ENCODE measurements at regions not wholly inside any gene's neighbourhood (a gene's known extent, or its start where the extent isn't known, plus 50 kb on each side); places are given as distances from the start of the nearest gene placed in this dataset.

GRCh38 chr14:88929656-88930436, 105.4 kb downstream of the TTC8 start:
- Histone ChIP-seq H3K9me3 (ENCODE audit: low read depth) (no peaks in the 10 kb centered on the region), H3K4me3 (no peak overlapping the region), H3K4me1 (ENCODE audit: low read depth) (no peaks in the 10 kb centered on the region), H3K36me3 (no peaks in the 10 kb centered on the region), H3K27me3 (no peaks in the 10 kb centered on the region), H3K27ac (no peak overlapping the region)
- DNase-seq (ENCODE audit: low read depth in 1 of 2, low spot score in 1 of 2) = no peak
- TF ChIP-seq CTCF (IDR thresholded peaks at IDR 0.05; ENCODE audit: low read depth, low read length) = no peak

- TF ChIP-seq CTCF (IDR thresholded peaks at IDR 0.05; ENCODE audit: low read depth, low read length) = no peak
- Histone ChIP-seq H3K4me3 (no peak overlapping the region), H3K27ac (no peak overlapping the region)
Observed at GRCh38 chr14:88931321-88932110, 107.1 kb downstream of the TTC8 start.

GRCh38 chr14:88933191-88933590, 108.7 kb downstream of the TTC8 start:
- no peaks in the 10 kb centered on the region for H3K9me3 ChIP-seq (ENCODE audit: low read depth)
- TF ChIP-seq CTCF (IDR thresholded peaks at IDR 0.05; ENCODE audit: low read depth, low read length) = no peak
- no peak overlapping the region for H3K27ac ChIP-seq
- DNase-seq (ENCODE audit: low read depth in 1 of 2, low spot score in 1 of 2) = peak in 1 of 2 donors; percentile 11
- H3K4me3 ChIP-seq = no peak overlapping the region
- H3K36me3 ChIP-seq = no peaks in the 10 kb centered on the region
- no peaks in the 10 kb centered on the region for H3K27me3 ChIP-seq
- H3K4me1 ChIP-seq (ENCODE audit: low read depth) = no peaks in the 10 kb centered on the region

More at GRCh38 chr14:88931321-88932110, 107.1 kb downstream of the TTC8 start:
- DNase-seq (ENCODE audit: low read depth in 1 of 2, low spot score in 1 of 2) = no peak
- no peaks in the 10 kb centered on the region for H3K36me3 ChIP-seq
- no peaks in the 10 kb centered on the region for H3K9me3 ChIP-seq (ENCODE audit: low read depth)
- no peaks in the 10 kb centered on the region for H3K4me1 ChIP-seq (ENCODE audit: low read depth)
- H3K27me3 ChIP-seq = no peaks in the 10 kb centered on the region

- Histone ChIP-seq H3K36me3 (no peaks in the 10 kb centered on the region), H3K9me3 (ENCODE audit: low read depth) (no peaks in the 10 kb centered on the region), H3K27me3 (no peaks in the 10 kb centered on the region), H3K4me3 (no peak overlapping the region), H3K27ac (no peak overlapping the region), H3K4me1 (ENCODE audit: low read depth) (no peaks in the 10 kb centered on the region)
- peak in 1 of 2 donors; percentile 57 for DNase-seq (ENCODE audit: low read depth in 1 of 2, low spot score in 1 of 2)
- TF ChIP-seq CTCF (IDR thresholded peaks at IDR 0.05; ENCODE audit: low read depth, low read length) = no peak
Observed at GRCh38 chr14:88934351-88934806, 109.9 kb downstream of the TTC8 start.

- no peak for DNase-seq (ENCODE audit: low read depth in 1 of 2, low spot score in 1 of 2)
- TF ChIP-seq CTCF (IDR thresholded peaks at IDR 0.05; ENCODE audit: low read depth, low read length) = no peak
- no peaks in the 10 kb centered on the region for H3K27me3 ChIP-seq
- no peak overlapping the region for H3K27ac ChIP-seq
- H3K9me3 ChIP-seq (ENCODE audit: low read depth) = no peaks in the 10 kb centered on the region
- H3K4me3 ChIP-seq = no peak overlapping the region
- H3K36me3 ChIP-seq = no peaks in the 10 kb centered on the region
- no peaks in the 10 kb centered on the region for H3K4me1 ChIP-seq (ENCODE audit: low read depth)
Observed at GRCh38 chr14:88935083-88935482, 110.6 kb downstream of the TTC8 start.
